Calu3 (cell line): ENCODE measurements at regions not wholly inside any gene's neighbourhood (a gene's known extent, or its start where the extent isn't known, plus 50 kb on each side); places are given as distances from the start of the nearest gene placed in this dataset.

Source experiments
- BruUV-seq: library from RNA; stranded (reverse); fragments of 400-500 nt; replicated peaks from 2 replicates; lab custom pipeline; 2021; lab: Mats Ljungman, UMichigan
- CTCF ChIA-PET: fragments of 300-600 bp; sonication (Branson Sonifier 250); formaldehyde crosslinking; loops from one replicate; lab custom pipeline; 2022; ENCODE audit warnings: antibody characterized with exemption; lab: Charles Lee
- DNase-seq: peaks from one replicate; pipeline ENCODE4 v3.0.0; 2022
- H3K27ac Mint-ChIP-seq: one replicate; pipeline ENCODE4 v1.8.0; 2022; ENCODE audit warnings: mixed read lengths; ENCODE audit not compliant: unreplicated experiment
- H3K27me3 Mint-ChIP-seq: one replicate; pipeline ENCODE4 v1.8.0; 2022; ENCODE audit warnings: mixed read lengths; ENCODE audit not compliant: unreplicated experiment
- H3K36me3 Mint-ChIP-seq: one replicate; pipeline ENCODE4 v1.8.0; 2022; ENCODE audit warnings: mild to moderate bottlenecking, moderate library complexity, mixed read lengths; ENCODE audit not compliant: insufficient read depth, unreplicated experiment
- H3K4me1 Mint-ChIP-seq: one replicate; pipeline ENCODE4 v1.8.0; 2022; ENCODE audit warnings: mild to moderate bottlenecking, low read depth, mixed read lengths; ENCODE audit not compliant: unreplicated experiment
- H3K4me3 Mint-ChIP-seq: one replicate; pipeline ENCODE4 v1.8.0; 2022; ENCODE audit warnings: mild to moderate bottlenecking, low read depth, moderate library complexity, mixed read lengths; ENCODE audit not compliant: unreplicated experiment
- H3K9me3 Mint-ChIP-seq: one replicate; pipeline ENCODE4 v1.8.0; 2022; ENCODE audit warnings: low read depth, mixed read lengths; ENCODE audit not compliant: unreplicated experiment
- intact Hi-C: fragments of 100-400 bp; cut with micrococcal nuclease; formaldehyde crosslinking; loops from one replicate; pipeline ENCODE4 v1.10.0; 2022; ENCODE audit not compliant: unreplicated experiment
- TF ChIP-seq, protein P1 (sequence below): fragments of 200-600 bp; IDR thresholded peaks from one replicate; pipeline ENCODE4 v1.8.0; 2022; ENCODE audit warnings: antibody characterized with exemption; ENCODE audit not compliant: unreplicated experiment

DNA sequence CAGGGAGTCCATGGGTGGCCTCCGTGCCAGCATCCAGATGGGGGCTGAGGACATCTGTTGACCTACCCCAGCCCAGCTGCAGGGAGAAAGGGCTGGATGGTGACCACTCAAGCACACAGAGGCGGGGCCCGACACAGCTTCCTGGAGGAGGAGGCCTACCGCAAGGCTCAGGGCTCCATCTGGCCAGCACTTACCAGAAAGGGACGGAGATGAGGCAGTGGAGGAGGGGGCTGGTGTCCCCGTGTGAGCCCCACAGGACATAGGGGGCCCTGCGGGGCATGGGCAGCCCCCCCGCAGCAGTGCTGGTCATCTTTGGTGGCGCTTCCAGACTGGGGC lies 147.5 kb upstream of the CIBAR2 start:
- Mint-ChIP-seq H3K36me3 (no peaks in the 10 kb centered on the region), H3K4me1 (no peaks in the 10 kb centered on the region), H3K4me3 (no peak overlapping the region), H3K9me3 (no peaks in the 10 kb centered on the region), H3K27me3 (peaks cover 89% of the 10 kb centered on the region), H3K27ac (no peak overlapping the region)
- BruUV-seq = no TSS peak
- TF ChIP-seq, protein P1, sequence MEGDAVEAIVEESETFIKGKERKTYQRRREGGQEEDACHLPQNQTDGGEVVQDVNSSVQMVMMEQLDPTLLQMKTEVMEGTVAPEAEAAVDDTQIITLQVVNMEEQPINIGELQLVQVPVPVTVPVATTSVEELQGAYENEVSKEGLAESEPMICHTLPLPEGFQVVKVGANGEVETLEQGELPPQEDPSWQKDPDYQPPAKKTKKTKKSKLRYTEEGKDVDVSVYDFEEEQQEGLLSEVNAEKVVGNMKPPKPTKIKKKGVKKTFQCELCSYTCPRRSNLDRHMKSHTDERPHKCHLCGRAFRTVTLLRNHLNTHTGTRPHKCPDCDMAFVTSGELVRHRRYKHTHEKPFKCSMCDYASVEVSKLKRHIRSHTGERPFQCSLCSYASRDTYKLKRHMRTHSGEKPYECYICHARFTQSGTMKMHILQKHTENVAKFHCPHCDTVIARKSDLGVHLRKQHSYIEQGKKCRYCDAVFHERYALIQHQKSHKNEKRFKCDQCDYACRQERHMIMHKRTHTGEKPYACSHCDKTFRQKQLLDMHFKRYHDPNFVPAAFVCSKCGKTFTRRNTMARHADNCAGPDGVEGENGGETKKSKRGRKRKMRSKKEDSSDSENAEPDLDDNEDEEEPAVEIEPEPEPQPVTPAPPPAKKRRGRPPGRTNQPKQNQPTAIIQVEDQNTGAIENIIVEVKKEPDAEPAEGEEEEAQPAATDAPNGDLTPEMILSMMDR = no peak
- no peak for DNase-seq
- intact Hi-C loops = no loop called here
- CTCF ChIA-PET = no interaction called here

GRCh38 chr16:85261204-85261603 lies 148.9 kb upstream of the CIBAR2 start:
- no peaks in the 10 kb centered on the region for H3K4me1 Mint-ChIP-seq
- no peaks in the 10 kb centered on the region for H3K9me3 Mint-ChIP-seq
- H3K36me3 Mint-ChIP-seq = no peaks in the 10 kb centered on the region
- H3K4me3 Mint-ChIP-seq = no peak overlapping the region
- no peak for DNase-seq
- TF ChIP-seq, protein P1 = no peak
- CTCF ChIA-PET = no interaction called here
- H3K27ac Mint-ChIP-seq = no peak overlapping the region
- peaks cover 100% of the 10 kb centered on the region for H3K27me3 Mint-ChIP-seq
- intact Hi-C loops = no loop called here
- BruUV-seq = no TSS peak

- no peaks in the 10 kb centered on the region for H3K9me3 Mint-ChIP-seq
- H3K36me3 Mint-ChIP-seq = no peaks in the 10 kb centered on the region
- DNase-seq = no peak
- no TSS peak for BruUV-seq
- peaks cover 100% of the 10 kb centered on the region for H3K27me3 Mint-ChIP-seq
- intact Hi-C loops = no loop called here
- H3K4me3 Mint-ChIP-seq = no peak overlapping the region
- CTCF ChIA-PET = no interaction called here
- H3K27ac Mint-ChIP-seq = no peak overlapping the region
- TF ChIP-seq, protein P1 = no peak
- no peaks in the 10 kb centered on the region for H3K4me1 Mint-ChIP-seq
Observed at GRCh38 chr16:85261657-85262557, 149.6 kb upstream of the CIBAR2 start.

- no peaks in the 10 kb centered on the region for H3K9me3 Mint-ChIP-seq
- no peak overlapping the region for H3K4me3 Mint-ChIP-seq
Observed at GRCh38 chr16:85262558-85263238, 150.4 kb upstream of the CIBAR2 start.

More at GRCh38 chr16:85262558-85263238, 150.4 kb upstream of the CIBAR2 start:
- DNase-seq = no peak
- no peaks in the 10 kb centered on the region for H3K4me1 Mint-ChIP-seq
- no TSS peak for BruUV-seq
- no peak overlapping the region for H3K27ac Mint-ChIP-seq
- intact Hi-C loops = no loop called here
- TF ChIP-seq, protein P1 = no peak
- CTCF ChIA-PET = interaction anchor here (1.1 kb wide), 1 partner anchor 10 kb away, joined by 4 read pairs; no protein-coding TSS in a partner anchor
- peaks cover 100% of the 10 kb centered on the region for H3K27me3 Mint-ChIP-seq
- H3K36me3 Mint-ChIP-seq = no peaks in the 10 kb centered on the region
